OCI-LY7 (cell line): ENCODE measurements at regions not wholly inside any gene's neighbourhood (a gene's known extent, or its start where the extent isn't known, plus 50 kb on each side); places are given as distances from the start of the nearest gene placed in this dataset.

Experiments
- EZH2phosphoT487 ChIP-seq: fragments of 200-600 bp; sonication (generic); IDR thresholded peaks from 2 replicates; pipeline ENCODE4 v1.6.1; 2018; ENCODE audit warnings: low read depth, borderline replicate concordance, mild to moderate bottlenecking, mixed run types, antibody characterized with exemption, low read length, moderate library complexity, mixed read lengths
- TF ChIP-seq, protein P1 (sequence below): fragments of 200-600 bp; sonication (generic); conservative IDR thresholded peaks from 2 replicates; pipeline ENCODE4 v1.5.1; 2014; ENCODE audit warnings: mild to moderate bottlenecking, antibody characterized with exemption, low read length, moderate library complexity, mixed read lengths

GRCh38 chr18:22026362-22026761 is 143.0 kb upstream of the GATA6 start:
- TF ChIP-seq, protein P1, sequence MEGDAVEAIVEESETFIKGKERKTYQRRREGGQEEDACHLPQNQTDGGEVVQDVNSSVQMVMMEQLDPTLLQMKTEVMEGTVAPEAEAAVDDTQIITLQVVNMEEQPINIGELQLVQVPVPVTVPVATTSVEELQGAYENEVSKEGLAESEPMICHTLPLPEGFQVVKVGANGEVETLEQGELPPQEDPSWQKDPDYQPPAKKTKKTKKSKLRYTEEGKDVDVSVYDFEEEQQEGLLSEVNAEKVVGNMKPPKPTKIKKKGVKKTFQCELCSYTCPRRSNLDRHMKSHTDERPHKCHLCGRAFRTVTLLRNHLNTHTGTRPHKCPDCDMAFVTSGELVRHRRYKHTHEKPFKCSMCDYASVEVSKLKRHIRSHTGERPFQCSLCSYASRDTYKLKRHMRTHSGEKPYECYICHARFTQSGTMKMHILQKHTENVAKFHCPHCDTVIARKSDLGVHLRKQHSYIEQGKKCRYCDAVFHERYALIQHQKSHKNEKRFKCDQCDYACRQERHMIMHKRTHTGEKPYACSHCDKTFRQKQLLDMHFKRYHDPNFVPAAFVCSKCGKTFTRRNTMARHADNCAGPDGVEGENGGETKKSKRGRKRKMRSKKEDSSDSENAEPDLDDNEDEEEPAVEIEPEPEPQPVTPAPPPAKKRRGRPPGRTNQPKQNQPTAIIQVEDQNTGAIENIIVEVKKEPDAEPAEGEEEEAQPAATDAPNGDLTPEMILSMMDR, result no peak
- no peak for TF ChIP-seq EZH2phosphoT487
